RPMI7951 (cell line): ENCODE measurements at regions not wholly inside any gene's neighbourhood (a gene's known extent, or its start where the extent isn't known, plus 50 kb on each side); places are given as distances from the start of the nearest gene placed in this dataset.
"Not testable (repeated sequence)": the region's sequence is repeated elsewhere in the genome, so short reads cannot be mapped to it uniquely, and the experiment has no call there.

ENCODE experiments used
- DNase-seq: peaks from one replicate; pipeline ENCODE4 v3.0.0-alpha.2; 2012; ENCODE audit warnings: low read depth

- peak; percentile 32 for DNase-seq
These were observed 91.0 kb upstream of the GNAQ start for GRCh38 chr9:78122631-78123030.

DNA sequence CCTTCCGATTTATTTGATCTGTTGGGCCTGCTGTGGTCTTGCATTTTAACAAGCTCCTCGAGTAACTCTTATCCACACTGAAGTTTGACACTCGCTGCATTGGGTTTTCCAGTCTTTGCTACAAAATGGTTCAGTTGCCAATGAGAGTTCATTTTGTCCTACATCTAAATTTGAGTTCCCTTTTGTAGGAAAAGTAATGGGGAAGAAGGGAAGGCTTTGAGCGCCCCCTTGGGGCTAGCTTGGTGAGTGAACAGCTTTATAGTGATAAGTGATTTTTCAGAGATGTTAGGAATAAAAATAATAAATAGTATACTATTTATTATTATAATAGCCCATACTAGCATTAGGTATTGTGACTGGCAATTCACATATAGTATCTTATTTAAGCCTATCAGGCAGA lies 89.9 kb upstream of the GNAQ start:
- DNase-seq = peak; percentile 43

DNA sequence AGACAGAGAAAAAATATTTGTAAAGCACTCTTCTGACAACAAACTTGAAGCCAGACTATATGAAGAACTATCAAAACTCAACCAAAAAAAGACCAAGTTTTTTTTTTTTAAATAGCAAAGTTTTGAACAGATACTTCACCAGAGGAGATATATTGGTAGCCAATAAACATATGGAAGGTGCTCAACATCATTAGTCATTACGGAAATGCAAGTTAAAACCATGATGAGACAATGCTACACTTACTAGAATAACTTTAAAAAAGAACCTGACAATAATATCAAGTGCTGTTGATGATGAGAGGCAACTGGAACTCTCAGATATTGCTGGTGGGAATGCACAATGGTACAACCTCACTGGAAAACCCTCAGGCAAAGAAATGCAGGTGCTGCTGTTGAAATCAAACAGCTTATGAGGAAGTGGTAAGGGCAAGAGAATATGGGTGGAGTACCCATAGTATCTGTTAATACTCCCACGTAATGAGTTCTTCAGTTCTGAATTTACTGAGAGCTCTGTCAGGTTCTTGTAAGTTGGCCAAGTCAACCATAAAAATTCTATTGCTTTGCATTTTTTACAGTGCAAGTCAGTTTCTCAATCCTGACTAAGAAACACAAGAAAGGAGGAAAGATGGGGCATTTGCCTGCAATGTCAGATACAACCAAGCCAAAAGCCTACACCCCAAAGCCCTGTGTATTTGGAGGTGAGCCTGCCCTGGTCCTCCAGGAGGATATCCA lies 87.3 kb upstream of the GNAQ start:
- peak; percentile 36 for DNase-seq

DNA sequence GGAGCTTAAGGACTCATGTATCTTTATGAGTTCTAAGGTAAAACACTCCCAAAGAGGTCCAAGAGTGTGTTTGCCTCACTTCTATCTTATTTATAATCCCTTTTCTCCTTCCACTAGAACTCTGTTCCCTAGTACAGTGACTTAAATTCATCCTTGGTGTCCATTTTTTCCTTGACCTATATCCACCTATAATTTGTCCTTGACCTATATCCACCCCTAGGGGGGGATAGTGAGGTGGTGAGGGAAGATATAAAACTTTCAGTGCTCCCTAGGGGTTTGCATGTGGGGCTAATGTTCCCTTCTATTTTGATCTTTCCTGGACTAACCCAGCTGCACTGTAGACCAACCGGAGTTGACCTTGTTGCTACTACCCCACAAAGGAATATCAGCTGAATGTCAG lies 83.5 kb upstream of the GNAQ start:
- no peak for DNase-seq

GRCh38 chr9:78114581-78114980 lies 83.0 kb upstream of the GNAQ start:
- DNase-seq = no peak

GRCh38 chr9:78112406-78112805 lies 80.8 kb upstream of the GNAQ start:
- no peak for DNase-seq

DNA sequence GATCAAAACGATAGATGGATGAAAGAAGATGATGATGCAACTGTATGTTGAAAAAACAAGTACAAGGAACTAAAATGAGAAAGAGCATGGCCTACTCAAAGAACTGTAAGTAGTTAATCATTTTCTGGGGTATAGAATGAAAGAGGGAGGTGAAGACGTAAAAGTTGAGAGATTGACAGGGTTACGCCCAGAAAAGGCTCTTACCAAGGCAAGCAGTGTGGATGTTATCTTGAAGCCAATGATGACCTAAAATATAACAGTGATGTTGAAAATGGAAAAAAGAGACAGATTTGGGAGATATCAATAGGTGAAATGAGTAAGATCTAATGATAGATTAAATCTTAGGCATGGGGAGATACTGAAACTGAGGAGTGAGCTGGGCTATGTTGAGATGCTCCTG lies 80.4 kb upstream of the GNAQ start:
- no peak for DNase-seq

DNA sequence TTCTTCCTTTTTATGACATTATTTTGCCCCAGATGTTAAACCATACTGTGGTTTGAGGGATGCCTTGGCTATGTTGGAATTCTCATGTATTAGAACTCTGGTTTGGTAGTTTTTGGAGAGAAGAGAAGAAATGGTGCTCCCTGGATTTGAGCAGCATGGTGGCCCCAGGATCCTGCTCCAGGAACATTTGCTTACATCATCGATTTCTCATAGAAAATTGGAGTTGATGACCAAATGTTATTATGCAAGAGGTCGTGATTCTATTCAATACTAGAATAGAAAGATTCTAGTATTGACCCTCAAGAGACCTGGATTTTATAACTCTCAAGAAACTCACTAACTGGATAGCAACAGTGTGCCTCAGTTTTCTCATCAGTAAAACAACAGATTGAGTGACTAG lies 77.5 kb upstream of the GNAQ start:
- no peak for DNase-seq

GRCh38 chr9:78106586-78106985 lies 75.0 kb upstream of the GNAQ start:
- DNase-seq = not testable (repeated sequence)

GRCh38 chr9:78103971-78104433 lies 72.4 kb upstream of the GNAQ start:
- no peak for DNase-seq

GRCh38 chr9:78101247-78101646 lies 69.6 kb upstream of the GNAQ start:
- no peak for DNase-seq

DNA sequence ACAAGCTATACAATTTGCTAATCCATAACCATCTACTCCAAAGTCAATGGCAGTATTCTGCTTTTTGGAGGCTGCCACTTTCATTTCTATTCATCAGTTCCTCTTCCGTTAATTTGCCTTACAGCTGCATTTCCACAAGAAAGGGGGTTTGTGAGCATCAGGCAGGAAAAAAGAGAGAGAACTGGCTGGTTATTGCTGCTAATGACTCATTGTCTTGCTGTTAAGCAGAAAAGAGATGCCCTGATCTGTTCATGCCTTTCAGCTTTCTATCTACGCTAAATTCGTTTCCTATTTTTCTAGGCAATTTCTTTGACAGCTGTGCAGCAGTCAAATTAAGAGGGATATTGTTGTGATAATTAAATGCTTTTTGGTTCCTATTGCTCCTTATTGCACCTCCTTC lies 65.9 kb upstream of the GNAQ start:
- DNase-seq = no peak

- DNase-seq = no peak
These were observed 60.1 kb upstream of the GNAQ start for GRCh38 chr9:78091731-78092130.

DNA sequence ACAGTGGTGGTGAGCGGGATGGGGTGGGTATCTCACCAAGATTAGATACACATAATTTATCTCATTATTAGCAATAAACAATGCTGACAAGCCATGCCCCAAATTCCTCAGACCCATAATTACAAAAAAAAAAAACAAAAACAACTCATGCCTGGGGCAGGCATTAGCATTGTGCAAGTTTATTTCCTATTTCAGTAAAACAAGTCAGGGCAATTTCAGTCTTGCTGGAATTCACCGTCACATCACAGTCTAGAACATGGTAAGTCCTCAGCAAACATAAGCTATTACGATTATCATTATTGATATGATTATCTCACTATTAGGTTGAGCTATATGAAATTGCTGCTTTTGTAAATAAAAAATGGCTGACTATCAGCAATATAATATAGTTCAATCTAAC lies 57.5 kb upstream of the GNAQ start:
- DNase-seq = no peak

DNA sequence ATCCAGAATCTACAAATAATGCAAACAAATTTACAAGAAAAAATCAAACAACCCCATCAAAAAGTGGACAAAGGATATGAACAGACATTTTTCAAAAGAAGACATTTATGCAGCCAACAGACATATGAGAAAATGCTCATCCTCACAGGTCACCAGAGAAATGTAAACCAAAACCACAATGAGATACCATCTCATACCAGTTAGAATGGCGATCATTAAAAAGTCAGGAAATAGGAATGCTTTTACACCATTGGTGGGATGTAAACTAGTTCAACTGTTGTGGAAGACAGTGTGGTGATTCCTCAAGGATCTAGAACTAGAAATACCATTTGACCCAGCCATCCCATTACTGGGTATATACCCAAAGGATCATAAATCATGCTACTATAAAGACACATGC lies 56.6 kb upstream of the GNAQ start:
- DNase-seq = not testable (repeated sequence)
